ENCODE measurements at regions not wholly inside any gene's neighbourhood (a gene's known extent, or its start where the extent isn't known, plus 50 kb on each side); places are given as distances from the start of the nearest gene placed in this dataset.

GRCh38 chr3:40951636-40952035 is 247.7 kb upstream of the CTNNB1 start:
- TF ChIP-seq FOXP2 (optimal IDR thresholded peaks at IDR 0.05; ENCODE audit: control extremely low read depth, extremely low read length, insufficient read depth), result no peak
- no peak for TF ChIP-seq EZH2 (IDR thresholded peaks at IDR 0.05)

Data from SK-N-MC (cell line).